ENCODE measurements at regions not wholly inside any gene's neighbourhood (a gene's known extent, or its start where the extent isn't known, plus 50 kb on each side); places are given as distances from the start of the nearest gene placed in this dataset.

DNA sequence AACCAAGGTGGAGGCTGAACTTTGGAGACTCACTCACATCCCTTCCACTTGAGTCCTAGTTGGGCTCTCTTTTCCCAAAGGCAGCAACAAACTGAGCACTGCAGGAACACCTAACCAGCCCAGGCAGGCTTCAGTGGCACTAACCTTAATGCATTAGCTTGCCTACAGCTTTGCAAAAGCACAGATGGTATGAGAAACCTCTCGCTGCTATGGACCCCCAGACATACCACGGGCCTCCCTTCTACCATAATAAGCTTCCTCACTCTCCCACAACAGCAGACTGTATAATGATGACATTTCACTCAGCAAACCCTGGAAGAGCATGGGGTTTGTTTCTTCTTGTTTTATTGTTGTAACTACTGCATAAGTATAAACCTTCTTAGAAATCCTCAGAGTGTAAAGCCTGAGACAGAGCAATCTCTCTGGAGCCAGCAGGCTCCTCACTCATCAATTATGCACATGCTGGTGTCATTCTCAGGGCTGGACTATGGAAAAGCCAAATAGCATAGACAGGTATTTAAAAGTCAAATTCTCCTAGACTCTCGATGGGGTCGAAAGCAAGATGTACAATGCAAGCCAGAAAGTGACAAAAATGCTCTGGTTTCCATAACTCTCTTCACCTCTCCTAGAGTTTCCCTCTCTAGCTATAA, 167.6 kb downstream of the NXPE2 start:
- no peak for ATAC-seq
- no peaks in the 10 kb centered on the region; the same call in 1 of the 2 replicates for H4K20me1 ChIP-seq (ENCODE audit: control insufficient read depth, insufficient read depth)
- no peak overlapping the region for H3K9ac ChIP-seq (ENCODE audit: control insufficient read depth, insufficient read depth, low read length)
- no peak overlapping the region for H3K4me3 ChIP-seq
- H2AFZ ChIP-seq (ENCODE audit: control insufficient read depth, low read depth, low read length): no peak overlapping the region
- no peak for FAIRE-seq
- intact Hi-C loops (cut with micrococcal nuclease; ENCODE audit: unreplicated experiment) (no loop called here), in situ Hi-C loops (cut with MboI) (no loop called here)
- H3K27ac ChIP-seq (ENCODE audit: control insufficient read depth, insufficient read depth): no peak overlapping the region
- H3K27me3 ChIP-seq (replicated peaks in 1 of 2; ENCODE audit: control insufficient read depth in 2 of 2, insufficient read depth in 2 of 2, low read length in 1 of 2): no peaks in the 10 kb centered on the region
- no peaks in the 10 kb centered on the region for H3K36me3 ChIP-seq (ENCODE audit: control insufficient read depth in 2 of 2, insufficient read depth in 2 of 2, low read length in 1 of 2)
- H3K4me2 ChIP-seq (ENCODE audit: control insufficient read depth, insufficient read depth): no peak overlapping the region
- POLR2A ChIA-PET: no interaction called here
- DNase-seq (ENCODE audit: low read depth, low spot score): no peak
- CTCF ChIA-PET: no interaction called here
- BruUV-seq (replicated peaks): no TSS peak
- H3K9me3 ChIP-seq (replicated peaks; ENCODE audit: control insufficient read depth, insufficient read depth, low read length): no peaks in the 10 kb centered on the region
- H3K79me2 ChIP-seq (ENCODE audit: control insufficient read depth, insufficient read depth, low read length): no peaks in the 10 kb centered on the region
- SMC1A ChIA-PET (ENCODE audit: uncharacterized antibody, unreplicated experiment): no interaction called here
- H3K4me1 ChIP-seq (ENCODE audit: control insufficient read depth, insufficient read depth, low read length): no peaks in the 10 kb centered on the region
- WGBS (ENCODE audit: insufficient coverage, insufficient replicate concordance, low lambda C conversion rate, missing lambda C conversion rate): 28% methylated on average over 4 of the region's 4 CpGs
- RAD21 ChIA-PET (ENCODE audit: unreplicated experiment): no interaction called here
- TF ChIP-seq REST (IDR thresholded peaks at IDR 0.05; ENCODE audit: low read depth, low read length) (no peak), MAX (IDR thresholded peaks at IDR 0.05; ENCODE audit: low read depth, low read length) (no peak), CBX3 (IDR thresholded peaks at IDR 0.05; ENCODE audit: borderline replicate concordance, low read depth) (no peak), SPI1 (IDR thresholded peaks at IDR 0.05; ENCODE audit: borderline replicate concordance, insufficient read depth, low read depth, low read length) (no peak), NFIC (IDR thresholded peaks at IDR 0.05; ENCODE audit: low read depth, low read length) (no peak), SREBF1 (IDR thresholded peaks at IDR 0.05; ENCODE audit: low read length) (no peak), ZBTB4 (CRISPR knock-in tag; IDR thresholded peaks at IDR 0.05) (no peak), ZNF24 (IDR thresholded peaks at IDR 0.05) (no peak), ESRRA (IDR thresholded peaks at IDR 0.05; ENCODE audit: low read length) (no peak), ZSCAN29 (IDR thresholded peaks at IDR 0.05) (no peak), HDAC2 (IDR thresholded peaks at IDR 0.05) (no peak)
- TF ChIP-seq, protein P1, sequence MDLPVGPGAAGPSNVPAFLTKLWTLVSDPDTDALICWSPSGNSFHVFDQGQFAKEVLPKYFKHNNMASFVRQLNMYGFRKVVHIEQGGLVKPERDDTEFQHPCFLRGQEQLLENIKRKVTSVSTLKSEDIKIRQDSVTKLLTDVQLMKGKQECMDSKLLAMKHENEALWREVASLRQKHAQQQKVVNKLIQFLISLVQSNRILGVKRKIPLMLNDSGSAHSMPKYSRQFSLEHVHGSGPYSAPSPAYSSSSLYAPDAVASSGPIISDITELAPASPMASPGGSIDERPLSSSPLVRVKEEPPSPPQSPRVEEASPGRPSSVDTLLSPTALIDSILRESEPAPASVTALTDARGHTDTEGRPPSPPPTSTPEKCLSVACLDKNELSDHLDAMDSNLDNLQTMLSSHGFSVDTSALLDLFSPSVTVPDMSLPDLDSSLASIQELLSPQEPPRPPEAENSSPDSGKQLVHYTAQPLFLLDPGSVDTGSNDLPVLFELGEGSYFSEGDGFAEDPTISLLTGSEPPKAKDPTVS (IDR thresholded peaks at IDR 0.05; ENCODE audit: low read depth, low read length): no peak
- TF ChIP-seq, protein P2, sequence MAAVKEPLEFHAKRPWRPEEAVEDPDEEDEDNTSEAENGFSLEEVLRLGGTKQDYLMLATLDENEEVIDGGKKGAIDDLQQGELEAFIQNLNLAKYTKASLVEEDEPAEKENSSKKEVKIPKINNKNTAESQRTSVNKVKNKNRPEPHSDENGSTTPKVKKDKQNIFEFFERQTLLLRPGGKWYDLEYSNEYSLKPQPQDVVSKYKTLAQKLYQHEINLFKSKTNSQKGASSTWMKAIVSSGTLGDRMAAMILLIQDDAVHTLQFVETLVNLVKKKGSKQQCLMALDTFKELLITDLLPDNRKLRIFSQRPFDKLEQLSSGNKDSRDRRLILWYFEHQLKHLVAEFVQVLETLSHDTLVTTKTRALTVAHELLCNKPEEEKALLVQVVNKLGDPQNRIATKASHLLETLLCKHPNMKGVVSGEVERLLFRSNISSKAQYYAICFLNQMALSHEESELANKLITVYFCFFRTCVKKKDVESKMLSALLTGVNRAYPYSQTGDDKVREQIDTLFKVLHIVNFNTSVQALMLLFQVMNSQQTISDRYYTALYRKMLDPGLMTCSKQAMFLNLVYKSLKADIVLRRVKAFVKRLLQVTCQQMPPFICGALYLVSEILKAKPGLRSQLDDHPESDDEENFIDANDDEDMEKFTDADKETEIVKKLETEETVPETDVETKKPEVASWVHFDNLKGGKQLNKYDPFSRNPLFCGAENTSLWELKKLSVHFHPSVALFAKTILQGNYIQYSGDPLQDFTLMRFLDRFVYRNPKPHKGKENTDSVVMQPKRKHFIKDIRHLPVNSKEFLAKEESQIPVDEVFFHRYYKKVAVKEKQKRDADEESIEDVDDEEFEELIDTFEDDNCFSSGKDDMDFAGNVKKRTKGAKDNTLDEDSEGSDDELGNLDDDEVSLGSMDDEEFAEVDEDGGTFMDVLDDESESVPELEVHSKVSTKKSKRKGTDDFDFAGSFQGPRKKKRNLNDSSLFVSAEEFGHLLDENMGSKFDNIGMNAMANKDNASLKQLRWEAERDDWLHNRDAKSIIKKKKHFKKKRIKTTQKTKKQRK (IDR thresholded peaks at IDR 0.05; ENCODE audit: low read depth, low read length): no peak

Measured in GM12878 (cell line).